Panc1 (cell line): ENCODE measurements at regions not wholly inside any gene's neighbourhood (a gene's known extent, or its start where the extent isn't known, plus 50 kb on each side); places are given as distances from the start of the nearest gene placed in this dataset.
"Not testable (repeated sequence)": the region's sequence is repeated elsewhere in the genome, so short reads cannot be mapped to it uniquely, and the experiment has no call there.

Source experiments
- ATAC-seq: fragments of 200-7000 bp; cut with Tn5 transposase; 2 replicates; pipeline ENCODE4 v1.9.1; 2020; ENCODE audit warnings: mild to moderate bottlenecking, moderate library complexity
- BruUV-seq: library from RNA; stranded (reverse); fragments of 400-500 nt; replicated peaks from 2 replicates; lab custom pipeline; 2021; lab: Mats Ljungman, UMichigan
- CTCF ChIA-PET: fragments of 300-600 bp; sonication (Branson Sonifier 250); formaldehyde crosslinking; loops from one replicate; lab custom pipeline; 2022; ENCODE audit warnings: antibody characterized with exemption; lab: Charles Lee
- POLR2A ChIA-PET: fragments of 300-600 bp; sonication (Branson Sonifier 250); formaldehyde crosslinking; loops from one replicate; lab custom pipeline; 2022; ENCODE audit warnings: antibody characterized with exemption; lab: Charles Lee
- DNase-seq: peaks from one replicate; pipeline ENCODE4 v3.0.0-alpha.2; 2010; ENCODE audit warnings: low read depth, low spot score
- H3K27ac ChIP-seq: 2 replicates; pipeline ENCODE4 v1.5.1; 2011; ENCODE audit warnings: mild to moderate bottlenecking, low read length, inconsistent platforms
- H3K27me3 ChIP-seq: fragments of 200-500 bp; sonication (Bioruptor generic); 2 replicates; pipeline ENCODE4 v1.6.0; 2014; ENCODE audit warnings: low read length, inconsistent platforms; ENCODE audit not compliant: control insufficient read depth, insufficient read depth
- H3K36me3 ChIP-seq: fragments of 200-500 bp; sonication (Bioruptor generic); 2 replicates; pipeline ENCODE4 v1.5.1; 2014; ENCODE audit warnings: inconsistent platforms, mild to moderate bottlenecking, low read length, moderate library complexity; ENCODE audit not compliant: control insufficient read depth, insufficient read depth
- H3K4me1 ChIP-seq: 2 replicates; pipeline ENCODE4 v1.5.1; 2011; ENCODE audit warnings: inconsistent platforms, mild to moderate bottlenecking, low read length, moderate library complexity; ENCODE audit not compliant: control insufficient read depth, insufficient read depth
- H3K4me3 ChIP-seq, 2 experiments: 2 replicates each; pipeline ENCODE4 v1.5.1; 2011 to 2012; ENCODE audit warnings: low read depth in 2 of 2, low read length in 2 of 2, mild to moderate bottlenecking in 2 of 2, inconsistent platforms in 1 of 2, moderate library complexity in 1 of 2
- H3K9me3 ChIP-seq: fragments of 200-500 bp; sonication (Bioruptor generic); 2 replicates; pipeline ENCODE4 v1.5.1; 2014; ENCODE audit warnings: low read depth, mild to moderate bottlenecking, inconsistent platforms, low read length, moderate library complexity; ENCODE audit not compliant: control insufficient read depth, insufficient read depth
- POLR2AphosphoS5 ChIP-seq: IDR thresholded peaks from 2 replicates; pipeline ENCODE4 v1.6.1; 2012; ENCODE audit warnings: mild to moderate bottlenecking, low read depth, low read length, moderate library complexity
- SIN3A ChIP-seq: IDR thresholded peaks from 2 replicates; pipeline ENCODE4 v1.6.1; 2012; ENCODE audit warnings: low read depth, mild to moderate bottlenecking, low read length, moderate library complexity, borderline replicate concordance; ENCODE audit not compliant: insufficient read depth
- TCF7L2 ChIP-seq: IDR thresholded peaks from 2 replicates; pipeline ENCODE4 v1.6.1; 2011; ENCODE audit warnings: mild to moderate bottlenecking, low read depth, low read length, inconsistent platforms
- in situ Hi-C: cut with HindIII; loops from 2 replicates; pipeline ENCODE4 v1.10.0; 2016; ENCODE audit warnings: low sequenced_read_pairs, low pct_unique_long_range_greater_than_20kb
- intact Hi-C: fragments of 100-400 bp; cut with micrococcal nuclease; formaldehyde crosslinking; loops from one replicate; pipeline ENCODE4 v1.10.0; 2022; ENCODE audit not compliant: unreplicated experiment
- TF ChIP-seq, protein P1 (sequence below), 2 experiments: IDR thresholded peaks; 2 replicates each; pipeline ENCODE4 v1.6.1; 2011 to 2012; ENCODE audit warnings: low read depth in 2 of 2, control low read depth in 1 of 2, low read length in 1 of 2, mild to moderate bottlenecking in 1 of 2, moderate library complexity in 1 of 2; ENCODE audit not compliant: insufficient read depth in 1 of 2
- TF ChIP-seq, protein P2 (sequence below): fragments of 450-650 bp; IDR thresholded peaks from 2 replicates; pipeline ENCODE4 v1.5.1; 2017; ENCODE audit warnings: mild to moderate bottlenecking

DNA sequence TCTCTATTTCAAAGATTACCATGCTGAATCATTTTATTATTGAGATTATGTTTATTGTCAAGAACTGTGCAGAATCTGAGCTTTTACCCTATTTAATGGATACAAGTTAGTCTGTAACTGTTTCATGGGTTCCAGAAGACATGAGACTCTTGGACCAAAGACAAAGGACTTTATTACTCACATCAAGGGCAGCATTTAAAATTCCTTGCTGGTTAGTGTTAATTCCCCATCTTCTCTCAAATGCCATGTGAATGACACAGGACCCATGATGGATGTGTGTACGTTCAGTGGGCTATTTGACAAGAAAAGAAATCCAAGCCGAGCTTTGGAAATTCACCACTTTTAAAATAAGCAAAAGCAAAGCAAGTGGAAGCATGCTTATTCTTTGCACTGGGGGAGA, 139.9 kb downstream of the PCDH20 start:
- POLR2A ChIA-PET, result no interaction called here
- H3K4me1 ChIP-seq, result no peaks in the 10 kb centered on the region
- CTCF ChIA-PET, result no interaction called here
- ATAC-seq (no peak), DNase-seq (no peak)
- H3K27me3 ChIP-seq, result no peaks in the 10 kb centered on the region
- TF ChIP-seq, protein P1, sequence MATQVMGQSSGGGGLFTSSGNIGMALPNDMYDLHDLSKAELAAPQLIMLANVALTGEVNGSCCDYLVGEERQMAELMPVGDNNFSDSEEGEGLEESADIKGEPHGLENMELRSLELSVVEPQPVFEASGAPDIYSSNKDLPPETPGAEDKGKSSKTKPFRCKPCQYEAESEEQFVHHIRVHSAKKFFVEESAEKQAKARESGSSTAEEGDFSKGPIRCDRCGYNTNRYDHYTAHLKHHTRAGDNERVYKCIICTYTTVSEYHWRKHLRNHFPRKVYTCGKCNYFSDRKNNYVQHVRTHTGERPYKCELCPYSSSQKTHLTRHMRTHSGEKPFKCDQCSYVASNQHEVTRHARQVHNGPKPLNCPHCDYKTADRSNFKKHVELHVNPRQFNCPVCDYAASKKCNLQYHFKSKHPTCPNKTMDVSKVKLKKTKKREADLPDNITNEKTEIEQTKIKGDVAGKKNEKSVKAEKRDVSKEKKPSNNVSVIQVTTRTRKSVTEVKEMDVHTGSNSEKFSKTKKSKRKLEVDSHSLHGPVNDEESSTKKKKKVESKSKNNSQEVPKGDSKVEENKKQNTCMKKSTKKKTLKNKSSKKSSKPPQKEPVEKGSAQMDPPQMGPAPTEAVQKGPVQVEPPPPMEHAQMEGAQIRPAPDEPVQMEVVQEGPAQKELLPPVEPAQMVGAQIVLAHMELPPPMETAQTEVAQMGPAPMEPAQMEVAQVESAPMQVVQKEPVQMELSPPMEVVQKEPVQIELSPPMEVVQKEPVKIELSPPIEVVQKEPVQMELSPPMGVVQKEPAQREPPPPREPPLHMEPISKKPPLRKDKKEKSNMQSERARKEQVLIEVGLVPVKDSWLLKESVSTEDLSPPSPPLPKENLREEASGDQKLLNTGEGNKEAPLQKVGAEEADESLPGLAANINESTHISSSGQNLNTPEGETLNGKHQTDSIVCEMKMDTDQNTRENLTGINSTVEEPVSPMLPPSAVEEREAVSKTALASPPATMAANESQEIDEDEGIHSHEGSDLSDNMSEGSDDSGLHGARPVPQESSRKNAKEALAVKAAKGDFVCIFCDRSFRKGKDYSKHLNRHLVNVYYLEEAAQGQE (IDR thresholded peaks at IDR 0.05; ENCODE audit: insufficient read depth in 1 of 2, low read depth in 2 of 2, low read length in 1 of 2), result no peak
- TF ChIP-seq, protein P2, sequence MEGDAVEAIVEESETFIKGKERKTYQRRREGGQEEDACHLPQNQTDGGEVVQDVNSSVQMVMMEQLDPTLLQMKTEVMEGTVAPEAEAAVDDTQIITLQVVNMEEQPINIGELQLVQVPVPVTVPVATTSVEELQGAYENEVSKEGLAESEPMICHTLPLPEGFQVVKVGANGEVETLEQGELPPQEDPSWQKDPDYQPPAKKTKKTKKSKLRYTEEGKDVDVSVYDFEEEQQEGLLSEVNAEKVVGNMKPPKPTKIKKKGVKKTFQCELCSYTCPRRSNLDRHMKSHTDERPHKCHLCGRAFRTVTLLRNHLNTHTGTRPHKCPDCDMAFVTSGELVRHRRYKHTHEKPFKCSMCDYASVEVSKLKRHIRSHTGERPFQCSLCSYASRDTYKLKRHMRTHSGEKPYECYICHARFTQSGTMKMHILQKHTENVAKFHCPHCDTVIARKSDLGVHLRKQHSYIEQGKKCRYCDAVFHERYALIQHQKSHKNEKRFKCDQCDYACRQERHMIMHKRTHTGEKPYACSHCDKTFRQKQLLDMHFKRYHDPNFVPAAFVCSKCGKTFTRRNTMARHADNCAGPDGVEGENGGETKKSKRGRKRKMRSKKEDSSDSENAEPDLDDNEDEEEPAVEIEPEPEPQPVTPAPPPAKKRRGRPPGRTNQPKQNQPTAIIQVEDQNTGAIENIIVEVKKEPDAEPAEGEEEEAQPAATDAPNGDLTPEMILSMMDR, result no peak
- TF ChIP-seq POLR2AphosphoS5, result no peak
- TF ChIP-seq TCF7L2, result no peak
- TF ChIP-seq SIN3A, result no peak
- intact Hi-C loops (loop anchor here (1.0 kb wide), 1 partner anchor 46 kb away; no protein-coding TSS in a partner anchor), in situ Hi-C loops (no loop called here)
- no peak overlapping the region for H3K27ac ChIP-seq
- no TSS peak for BruUV-seq
- H3K36me3 ChIP-seq, result no peaks in the 10 kb centered on the region
- no peak overlapping the region for H3K4me3 ChIP-seq
- no peaks in the 10 kb centered on the region for H3K9me3 ChIP-seq

DNA sequence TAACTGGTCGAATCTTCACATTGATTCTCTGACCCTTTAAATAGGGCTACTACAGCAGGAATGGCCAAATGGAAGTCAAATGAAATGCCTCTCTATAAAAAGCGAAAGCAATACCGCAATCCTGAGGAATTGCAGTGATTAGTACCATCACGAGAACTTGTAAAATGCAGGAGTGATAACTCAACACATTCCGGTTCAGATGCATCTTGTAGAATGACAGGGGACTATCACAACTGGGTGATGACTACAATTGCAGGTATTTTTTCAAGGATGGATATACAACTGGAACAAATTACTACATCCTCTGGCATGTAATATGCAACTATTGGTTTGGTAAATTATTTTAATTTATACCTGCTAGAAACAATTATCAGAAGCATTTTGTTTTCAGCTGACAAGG, 140.4 kb downstream of the PCDH20 start:
- CTCF ChIA-PET, result no interaction called here
- intact Hi-C loops, result loop anchor here (1.0 kb wide), 1 partner anchor 46 kb away; no protein-coding TSS in a partner anchor
- TF ChIP-seq TCF7L2 (no peak), SIN3A (no peak), POLR2AphosphoS5 (no peak)
- TF ChIP-seq, protein P1 (IDR thresholded peaks at IDR 0.05; ENCODE audit: insufficient read depth in 1 of 2, low read depth in 2 of 2, low read length in 1 of 2), result no peak
- TF ChIP-seq, protein P2, result no peak
- BruUV-seq, result no TSS peak
- no peaks in the 10 kb centered on the region for H3K9me3 ChIP-seq
- H3K4me3 ChIP-seq, result no peak overlapping the region
- H3K27me3 ChIP-seq, result no peaks in the 10 kb centered on the region
- DNase-seq, result no peak
- H3K36me3 ChIP-seq, result no peaks in the 10 kb centered on the region
- no peak overlapping the region for H3K27ac ChIP-seq
- in situ Hi-C loops, result no loop called here
- no peak for ATAC-seq
- POLR2A ChIA-PET, result no interaction called here
- H3K4me1 ChIP-seq, result no peaks in the 10 kb centered on the region

DNA sequence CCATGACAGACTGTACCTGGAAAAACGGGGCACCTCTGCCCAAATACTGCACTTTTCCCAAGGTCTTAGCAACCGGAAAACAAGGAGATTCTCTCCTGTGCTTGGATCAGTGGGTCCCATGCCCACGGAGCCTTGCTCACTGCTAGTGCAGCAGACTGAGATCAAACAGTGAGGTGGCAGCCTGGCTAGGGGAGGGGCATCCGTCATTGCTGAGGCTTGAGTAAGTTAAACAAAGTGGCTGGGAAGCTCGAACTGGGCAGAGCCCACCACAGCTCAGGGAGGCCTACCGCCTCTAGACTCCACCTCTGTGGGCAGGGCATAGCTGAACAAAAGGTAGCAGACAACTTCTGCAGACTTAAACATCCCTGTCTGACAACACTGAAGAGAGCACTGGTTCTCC, 148.8 kb downstream of the PCDH20 start:
- BruUV-seq, intact Hi-C loops, H3K36me3 ChIP-seq: not testable (repeated sequence)

More for the DNA sequence above, 148.8 kb downstream of the PCDH20 start:
- H3K9me3 ChIP-seq, H3K4me1 ChIP-seq, H3K27ac ChIP-seq, DNase-seq, CTCF ChIA-PET, in situ Hi-C loops, POLR2A ChIA-PET, ATAC-seq, H3K4me3 ChIP-seq, H3K27me3 ChIP-seq: not testable (repeated sequence)
